ENCODE measurements at regions not wholly inside any gene's neighbourhood (a gene's known extent, or its start where the extent isn't known, plus 50 kb on each side); places are given as distances from the start of the nearest gene placed in this dataset.
"Not testable (repeated sequence)": the region's sequence is repeated elsewhere in the genome, so short reads cannot be mapped to it uniquely, and the experiment has no call there.

- WGBS (ENCODE audit: insufficient coverage, low lambda C conversion rate), result 40% methylated on average over 1 of the region's 19 CpGs
- H3K36me3 ChIP-seq (ENCODE audit: control insufficient read depth, insufficient read depth, low read length); H3K4me1 ChIP-seq (ENCODE audit: control insufficient read depth, insufficient read depth, low read length); H3K4me3 ChIP-seq (ENCODE audit: low read length); H3K27ac ChIP-seq (ENCODE audit: low read length); DNase-seq: not testable (repeated sequence)
- Histone ChIP-seq H3K9me3 (ENCODE audit: control insufficient read depth, low read depth, low read length) (peaks cover 47% of the 10 kb centered on the region), H3K27me3 (ENCODE audit: control insufficient read depth, insufficient read depth, low read length) (peaks cover 12% of the 10 kb centered on the region)
Observed at GRCh38 chr2:89766141-89766990, 1074.9 kb downstream of the RPIA start.

GRCh38 chr2:89767058-89767457, 1075.6 kb downstream of the RPIA start:
- H3K36me3 ChIP-seq (ENCODE audit: control insufficient read depth, insufficient read depth, low read length); H3K4me3 ChIP-seq (ENCODE audit: low read length); H3K27ac ChIP-seq (ENCODE audit: low read length); DNase-seq; H3K4me1 ChIP-seq (ENCODE audit: control insufficient read depth, insufficient read depth, low read length): not testable (repeated sequence)
- Histone ChIP-seq H3K27me3 (ENCODE audit: control insufficient read depth, insufficient read depth, low read length) (peaks cover 12% of the 10 kb centered on the region), H3K9me3 (ENCODE audit: control insufficient read depth, low read depth, low read length) (peaks cover 47% of the 10 kb centered on the region)
- WGBS (ENCODE audit: insufficient coverage, low lambda C conversion rate), result no CpG with 5 or more reads among the region's 7 CpGs

GRCh38 chr2:89767572-89768435, 1076.3 kb downstream of the RPIA start:
- no peak for DNase-seq
- WGBS (ENCODE audit: insufficient coverage, low lambda C conversion rate), result 29% methylated on average over 18 of the region's 60 CpGs
- H3K4me3 ChIP-seq (ENCODE audit: low read length), result no peak overlapping the region
- H3K36me3 ChIP-seq (ENCODE audit: control insufficient read depth, insufficient read depth, low read length), result no peaks in the 10 kb centered on the region
- peaks cover 12% of the 10 kb centered on the region for H3K27me3 ChIP-seq (ENCODE audit: control insufficient read depth, insufficient read depth, low read length)
- H3K9me3 ChIP-seq (ENCODE audit: control insufficient read depth, low read depth, low read length), result peaks cover 47% of the 10 kb centered on the region
- H3K4me1 ChIP-seq (ENCODE audit: control insufficient read depth, insufficient read depth, low read length), result no peaks in the 10 kb centered on the region
- H3K27ac ChIP-seq (ENCODE audit: low read length), result no peak overlapping the region

- Histone ChIP-seq H3K27me3 (ENCODE audit: control insufficient read depth, insufficient read depth, low read length) (no peaks in the 10 kb centered on the region), H3K27ac (ENCODE audit: low read length) (no peak overlapping the region), H3K4me3 (ENCODE audit: low read length) (no peak overlapping the region), H3K4me1 (ENCODE audit: control insufficient read depth, insufficient read depth, low read length) (no peaks in the 10 kb centered on the region), H3K9me3 (ENCODE audit: control insufficient read depth, low read depth, low read length) (peaks cover 86% of the 10 kb centered on the region), H3K36me3 (ENCODE audit: control insufficient read depth, insufficient read depth, low read length) (no peaks in the 10 kb centered on the region)
- DNase-seq, result no peak
- WGBS (ENCODE audit: insufficient coverage, low lambda C conversion rate), result 91% methylated on average over 15 of the region's 15 CpGs
Observed at GRCh38 chr2:89775885-89776284, 1084.4 kb downstream of the RPIA start.

- H3K4me3 ChIP-seq (ENCODE audit: low read length), result no peak overlapping the region
- no peak for DNase-seq
- WGBS (ENCODE audit: insufficient coverage, low lambda C conversion rate), result 82% methylated on average over 15 of the region's 15 CpGs
Observed at GRCh38 chr2:89780318-89780717, 1088.8 kb downstream of the RPIA start.

GRCh38 chr2:89781962-89782361, 1090.5 kb downstream of the RPIA start:
- H3K4me3 ChIP-seq (ENCODE audit: low read length), result no peak overlapping the region
- H3K27me3 ChIP-seq (ENCODE audit: control insufficient read depth, insufficient read depth, low read length), result no peaks in the 10 kb centered on the region
- no peak overlapping the region for H3K27ac ChIP-seq (ENCODE audit: low read length)
- DNase-seq, result no peak
- H3K4me1 ChIP-seq (ENCODE audit: control insufficient read depth, insufficient read depth, low read length), result no peaks in the 10 kb centered on the region
- peaks cover 94% of the 10 kb centered on the region for H3K9me3 ChIP-seq (ENCODE audit: control insufficient read depth, low read depth, low read length)
- H3K36me3 ChIP-seq (ENCODE audit: control insufficient read depth, insufficient read depth, low read length), result no peaks in the 10 kb centered on the region
- WGBS (ENCODE audit: insufficient coverage, low lambda C conversion rate), result 66% methylated on average over 5 of the region's 5 CpGs

More at GRCh38 chr2:89780318-89780717, 1088.8 kb downstream of the RPIA start:
- Histone ChIP-seq H3K27me3 (ENCODE audit: control insufficient read depth, insufficient read depth, low read length) (no peaks in the 10 kb centered on the region), H3K9me3 (ENCODE audit: control insufficient read depth, low read depth, low read length) (peaks cover 100% of the 10 kb centered on the region), H3K27ac (ENCODE audit: low read length) (no peak overlapping the region), H3K36me3 (ENCODE audit: control insufficient read depth, insufficient read depth, low read length) (no peaks in the 10 kb centered on the region), H3K4me1 (ENCODE audit: control insufficient read depth, insufficient read depth, low read length) (no peaks in the 10 kb centered on the region)

GRCh38 chr2:89784960-89785359, 1093.5 kb downstream of the RPIA start:
- Histone ChIP-seq H3K9me3 (ENCODE audit: control insufficient read depth, low read depth, low read length) (peaks cover 94% of the 10 kb centered on the region), H3K27ac (ENCODE audit: low read length) (no peak overlapping the region), H3K4me1 (ENCODE audit: control insufficient read depth, insufficient read depth, low read length) (no peaks in the 10 kb centered on the region), H3K4me3 (ENCODE audit: low read length) (no peak overlapping the region), H3K27me3 (ENCODE audit: control insufficient read depth, insufficient read depth, low read length) (no peaks in the 10 kb centered on the region), H3K36me3 (ENCODE audit: control insufficient read depth, insufficient read depth, low read length) (no peaks in the 10 kb centered on the region)
- no peak for DNase-seq
- 86% methylated on average over 16 of the region's 16 CpGs for WGBS (ENCODE audit: insufficient coverage, low lambda C conversion rate)

- H3K36me3 ChIP-seq (ENCODE audit: control insufficient read depth, insufficient read depth, low read length); H3K27me3 ChIP-seq (ENCODE audit: control insufficient read depth, insufficient read depth, low read length); H3K4me1 ChIP-seq (ENCODE audit: control insufficient read depth, insufficient read depth, low read length); DNase-seq; H3K4me3 ChIP-seq (ENCODE audit: low read length); H3K27ac ChIP-seq (ENCODE audit: low read length): not testable (repeated sequence)
- WGBS (ENCODE audit: insufficient coverage, low lambda C conversion rate), result 90% methylated on average over 15 of the region's 15 CpGs
- peaks cover 94% of the 10 kb centered on the region for H3K9me3 ChIP-seq (ENCODE audit: control insufficient read depth, low read depth, low read length)
Observed at GRCh38 chr2:89785528-89785927, 1094.1 kb downstream of the RPIA start.

- H3K4me3 ChIP-seq (ENCODE audit: low read length); H3K4me1 ChIP-seq (ENCODE audit: control insufficient read depth, insufficient read depth, low read length); DNase-seq; H3K27ac ChIP-seq (ENCODE audit: low read length); H3K27me3 ChIP-seq (ENCODE audit: control insufficient read depth, insufficient read depth, low read length); H3K36me3 ChIP-seq (ENCODE audit: control insufficient read depth, insufficient read depth, low read length): not testable (repeated sequence)
- peaks cover 94% of the 10 kb centered on the region for H3K9me3 ChIP-seq (ENCODE audit: control insufficient read depth, low read depth, low read length)
- 81% methylated on average over 12 of the region's 16 CpGs for WGBS (ENCODE audit: insufficient coverage, low lambda C conversion rate)
Observed at GRCh38 chr2:89786642-89787041, 1095.2 kb downstream of the RPIA start.

- H3K27ac ChIP-seq (ENCODE audit: low read length); H3K36me3 ChIP-seq (ENCODE audit: control insufficient read depth, insufficient read depth, low read length); DNase-seq; H3K4me3 ChIP-seq (ENCODE audit: low read length); H3K4me1 ChIP-seq (ENCODE audit: control insufficient read depth, insufficient read depth, low read length); H3K27me3 ChIP-seq (ENCODE audit: control insufficient read depth, insufficient read depth, low read length): not testable (repeated sequence)
- H3K9me3 ChIP-seq (ENCODE audit: control insufficient read depth, low read depth, low read length), result peaks cover 99% of the 10 kb centered on the region
- 88% methylated on average over 17 of the region's 17 CpGs for WGBS (ENCODE audit: insufficient coverage, low lambda C conversion rate)
Observed at GRCh38 chr2:89795530-89795929, 1104.1 kb downstream of the RPIA start.

Measured in large intestine (tissue), 3 donors.